ENCODE measurements at regions not wholly inside any gene's neighbourhood (a gene's known extent, or its start where the extent isn't known, plus 50 kb on each side); places are given as distances from the start of the nearest gene placed in this dataset.

GRCh38 chr3:177886501-177886900, 649.7 kb upstream of the KCNMB2 start:
- no peak for TF ChIP-seq CTCF (IDR thresholded peaks at IDR 0.05)
- TF ChIP-seq POLR2A (IDR thresholded peaks at IDR 0.05) = no peak

Data from breast epithelium (tissue), 3 donors.